Bronchial epithelial cell (primary cell): ENCODE measurements at regions not wholly inside any gene's neighbourhood (a gene's known extent, or its start where the extent isn't known, plus 50 kb on each side); places are given as distances from the start of the nearest gene placed in this dataset.

Source experiments
- DNase-seq: peaks from one replicate; pipeline ENCODE4 v3.0.0-alpha.2; 2010; ENCODE audit warnings: low read depth
- FAIRE-seq: peaks from 2 replicates; lab custom pipeline; 2011; peaks lifted over from hg19 to GRCh38; lab: Jason Lieb, UNC
- H3K27me3 ChIP-seq: 2 replicates; pipeline ENCODE4 v1.5.1; 2011; ENCODE audit warnings: low read length; ENCODE audit not compliant: control insufficient read depth, insufficient read depth
- H3K36me3 ChIP-seq: 2 replicates; pipeline ENCODE4 v1.5.1; 2011; ENCODE audit warnings: low read length; ENCODE audit not compliant: control insufficient read depth, insufficient read depth
- H3K4me3 ChIP-seq: 2 replicates; pipeline ENCODE4 v1.5.1; 2011; ENCODE audit warnings: mild to moderate bottlenecking, low read depth, low read length, control low read depth
- TF ChIP-seq, protein P1 (sequence below): IDR thresholded peaks from 2 replicates; pipeline ENCODE4 v1.5.1; 2011; ENCODE audit warnings: mild to moderate bottlenecking, moderate library complexity, low read length, control low read depth, inconsistent platforms; ENCODE audit not compliant: insufficient read depth, severe bottlenecking

DNA sequence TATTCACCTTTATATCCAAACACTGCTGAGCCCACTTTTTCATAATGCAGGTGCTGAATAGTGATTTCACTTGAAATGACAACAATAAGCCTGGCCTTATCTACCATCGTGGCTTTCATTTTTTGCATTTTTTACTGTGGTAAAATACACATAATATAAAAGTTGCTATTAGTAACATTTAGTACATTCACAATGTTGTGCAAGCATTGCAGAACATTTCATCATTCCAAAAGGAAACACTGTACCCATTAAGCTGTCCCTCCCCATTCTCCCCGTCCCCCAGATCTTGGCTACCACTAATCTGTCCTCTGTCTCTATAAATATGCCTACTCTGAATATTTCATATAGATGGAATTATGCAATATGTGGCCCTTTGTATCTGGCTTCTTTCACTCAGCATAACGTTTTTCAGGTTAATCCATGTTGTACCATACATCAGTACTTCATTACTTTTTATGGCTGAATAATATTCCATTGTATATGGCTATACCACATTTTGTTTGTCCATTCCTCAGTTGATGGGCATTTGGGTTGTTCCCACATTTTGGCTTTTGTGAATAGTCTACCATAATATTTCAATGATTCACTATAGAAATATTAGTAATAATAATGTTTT is 68.5 kb upstream of the ARID5B start:
- Histone ChIP-seq H3K4me3 (no peak overlapping the region), H3K36me3 (no peaks in the 10 kb centered on the region), H3K27me3 (no peaks in the 10 kb centered on the region)
- DNase-seq (no peak), FAIRE-seq (no peak)
- TF ChIP-seq, protein P1, sequence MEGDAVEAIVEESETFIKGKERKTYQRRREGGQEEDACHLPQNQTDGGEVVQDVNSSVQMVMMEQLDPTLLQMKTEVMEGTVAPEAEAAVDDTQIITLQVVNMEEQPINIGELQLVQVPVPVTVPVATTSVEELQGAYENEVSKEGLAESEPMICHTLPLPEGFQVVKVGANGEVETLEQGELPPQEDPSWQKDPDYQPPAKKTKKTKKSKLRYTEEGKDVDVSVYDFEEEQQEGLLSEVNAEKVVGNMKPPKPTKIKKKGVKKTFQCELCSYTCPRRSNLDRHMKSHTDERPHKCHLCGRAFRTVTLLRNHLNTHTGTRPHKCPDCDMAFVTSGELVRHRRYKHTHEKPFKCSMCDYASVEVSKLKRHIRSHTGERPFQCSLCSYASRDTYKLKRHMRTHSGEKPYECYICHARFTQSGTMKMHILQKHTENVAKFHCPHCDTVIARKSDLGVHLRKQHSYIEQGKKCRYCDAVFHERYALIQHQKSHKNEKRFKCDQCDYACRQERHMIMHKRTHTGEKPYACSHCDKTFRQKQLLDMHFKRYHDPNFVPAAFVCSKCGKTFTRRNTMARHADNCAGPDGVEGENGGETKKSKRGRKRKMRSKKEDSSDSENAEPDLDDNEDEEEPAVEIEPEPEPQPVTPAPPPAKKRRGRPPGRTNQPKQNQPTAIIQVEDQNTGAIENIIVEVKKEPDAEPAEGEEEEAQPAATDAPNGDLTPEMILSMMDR: no peak

DNA sequence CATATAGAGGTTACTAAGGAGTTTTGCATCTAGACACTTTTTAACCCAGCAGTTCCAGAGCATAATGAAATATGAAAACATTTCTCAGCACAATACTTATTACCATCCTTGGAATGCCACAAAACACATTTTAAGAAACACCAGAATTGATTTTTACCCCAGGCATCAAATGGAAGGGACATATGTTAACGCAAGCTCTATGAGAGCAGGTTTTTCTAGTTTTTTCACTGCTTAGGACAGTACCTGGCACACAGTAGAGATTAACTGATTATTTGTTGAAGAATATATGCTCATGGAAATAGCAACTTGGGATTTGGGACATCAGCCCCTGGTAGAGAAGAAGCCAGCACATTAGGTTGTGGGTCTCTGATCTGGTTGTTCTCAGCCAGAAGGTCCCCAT is 67.0 kb upstream of the ARID5B start:
- FAIRE-seq (no peak), DNase-seq (no peak)
- H3K36me3 ChIP-seq: no peaks in the 10 kb centered on the region
- H3K4me3 ChIP-seq: no peak overlapping the region
- H3K27me3 ChIP-seq: no peaks in the 10 kb centered on the region
- TF ChIP-seq, protein P1: no peak

DNA sequence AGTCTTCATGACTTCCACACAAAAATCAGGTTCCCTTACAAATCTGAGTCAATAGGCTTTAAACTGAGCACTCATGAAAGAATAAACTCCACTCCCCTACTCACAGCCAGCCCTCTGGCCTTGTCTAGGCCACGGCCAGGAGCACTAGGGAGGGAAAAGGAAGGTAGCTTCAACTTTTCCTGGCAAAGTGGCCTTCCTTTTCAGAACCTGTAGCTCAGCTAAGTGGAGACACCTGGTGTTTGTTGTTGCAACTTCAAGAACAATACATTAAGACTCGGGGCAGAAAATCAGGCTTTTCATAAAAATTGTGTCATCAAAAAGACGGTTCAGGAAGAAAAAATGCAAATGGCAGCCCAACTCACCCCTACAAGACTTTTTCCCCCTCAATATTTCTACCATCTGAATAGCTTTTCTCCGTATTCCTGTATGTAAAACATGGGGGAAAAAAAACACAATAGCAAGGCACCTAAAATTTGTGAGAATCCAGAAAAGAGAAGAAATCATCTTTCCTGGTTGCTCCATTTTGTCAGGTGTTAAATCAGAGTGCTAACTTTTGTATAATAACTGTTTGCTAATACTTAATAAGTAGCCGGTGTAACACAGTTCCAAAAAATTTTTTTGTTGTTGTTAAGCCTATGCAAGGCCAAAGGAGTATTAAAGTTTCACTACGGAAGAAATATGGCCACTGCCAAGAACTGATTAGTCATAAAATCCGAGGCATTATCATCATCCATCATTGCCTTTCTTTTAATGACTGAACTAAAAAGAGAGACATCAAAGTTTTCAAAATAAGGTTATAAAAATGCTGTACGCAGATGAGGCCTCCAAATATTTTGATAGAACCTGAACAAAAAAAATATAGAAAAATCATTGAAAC is 66.2 kb upstream of the ARID5B start:
- Histone ChIP-seq H3K4me3 (no peak overlapping the region), H3K27me3 (no peaks in the 10 kb centered on the region), H3K36me3 (no peaks in the 10 kb centered on the region)
- TF ChIP-seq, protein P1: peak; percentile 50
- FAIRE-seq (no peak), DNase-seq (peak; percentile 71)

DNA sequence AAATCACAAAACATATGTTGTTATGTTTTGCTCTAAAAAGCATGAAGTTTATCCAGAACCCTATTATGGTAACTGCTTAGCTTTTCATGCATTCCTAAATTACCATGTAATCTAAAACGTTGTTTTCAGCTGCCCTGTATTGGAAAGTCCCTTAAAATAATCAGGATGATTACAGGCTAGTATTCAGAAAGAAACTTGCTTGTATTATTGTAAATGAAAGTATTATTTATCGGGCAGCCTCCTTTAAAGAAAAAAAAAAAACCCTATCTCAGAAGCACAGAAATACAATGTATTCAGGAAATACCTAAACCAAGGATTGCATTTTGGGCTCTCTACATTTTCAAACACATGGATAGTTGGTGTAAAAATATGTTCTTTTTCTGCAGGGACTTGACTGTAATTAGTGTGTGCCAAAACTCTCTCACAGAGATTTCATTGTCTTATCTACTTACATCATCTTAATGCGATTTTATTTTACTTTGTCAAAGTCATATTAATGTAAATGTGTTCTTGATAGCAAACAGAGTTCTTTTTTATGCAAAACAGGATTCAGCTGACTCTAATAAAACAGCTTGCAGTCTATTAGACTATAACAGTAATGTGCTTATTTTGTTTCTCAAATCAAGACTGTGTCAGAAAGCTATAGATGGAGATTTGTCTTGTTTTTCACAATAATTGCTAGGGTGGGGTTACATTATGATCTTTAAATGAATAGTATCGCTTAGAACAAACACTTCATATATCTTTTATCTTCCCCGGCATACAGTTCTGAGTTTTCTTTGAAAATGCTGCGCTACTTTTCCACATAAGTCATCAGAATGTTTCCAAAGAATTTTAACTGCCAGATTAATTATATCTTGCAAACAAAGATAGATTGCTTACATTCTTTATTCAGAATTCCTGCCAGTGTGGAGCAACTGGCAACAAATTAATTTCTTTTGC is 65.3 kb upstream of the ARID5B start:
- DNase-seq (peak; percentile 36), FAIRE-seq (no peak)

DNA sequence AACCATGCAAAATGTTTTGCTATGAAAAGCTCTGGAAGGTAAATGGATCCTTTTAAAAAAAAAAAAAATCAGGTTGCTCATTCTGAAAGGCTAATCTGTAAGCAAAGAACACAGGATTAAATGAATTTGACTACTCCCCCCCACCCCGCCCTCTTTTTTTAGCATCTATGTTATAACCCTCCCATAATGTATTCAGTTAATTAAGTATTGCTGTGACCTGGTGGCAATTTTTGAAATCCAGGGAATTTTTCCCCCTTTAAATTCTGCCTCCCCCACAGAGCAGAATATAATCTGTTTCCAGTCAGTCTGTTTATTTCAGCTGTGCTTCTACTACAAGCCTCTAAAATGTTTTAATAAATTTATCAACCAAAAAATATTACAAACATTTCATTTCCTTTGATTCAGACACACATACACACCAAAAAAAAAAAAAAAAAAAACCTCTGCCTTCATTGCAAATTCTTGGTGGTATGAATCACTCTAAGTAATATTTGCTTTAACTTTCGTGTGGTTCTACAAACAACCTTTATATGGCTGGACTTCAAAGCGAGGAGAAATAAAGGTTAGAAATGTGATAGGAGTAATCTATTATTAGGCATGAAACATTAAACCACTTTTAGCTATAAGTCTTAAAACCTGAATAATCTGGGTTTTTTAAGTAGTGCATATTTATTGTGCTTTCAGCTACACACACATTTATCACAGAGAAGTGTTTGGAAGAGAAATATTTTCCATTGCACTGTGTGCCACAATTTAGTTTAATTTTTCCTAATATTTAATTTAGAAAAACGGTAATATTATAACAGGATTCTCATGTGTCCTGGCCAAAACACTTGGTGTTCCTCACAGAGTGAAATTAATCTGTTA is 64.4 kb upstream of the ARID5B start:
- Histone ChIP-seq H3K4me3 (no peak overlapping the region), H3K27me3 (no peaks in the 10 kb centered on the region), H3K36me3 (no peaks in the 10 kb centered on the region)
- FAIRE-seq (no peak), DNase-seq (peak; percentile 89)
- TF ChIP-seq, protein P1: no peak

More for the DNA sequence above, 65.3 kb upstream of the ARID5B start:
- Histone ChIP-seq H3K36me3 (no peaks in the 10 kb centered on the region), H3K27me3 (no peaks in the 10 kb centered on the region), H3K4me3 (no peak overlapping the region)
- TF ChIP-seq, protein P1: no peak
